ENCODE measurements at regions not wholly inside any gene's neighbourhood (a gene's known extent, or its start where the extent isn't known, plus 50 kb on each side); places are given as distances from the start of the nearest gene placed in this dataset.

GRCh38 chr14:77988970-77989369 is 181.2 kb upstream of the NRXN3 start (continued):
- TF ChIP-seq ZNF281 (CRISPR knock-in tag; IDR thresholded peaks at IDR 0.05; ENCODE audit: borderline replicate concordance) (no peak), ZNF446 (CRISPR knock-in tag; IDR thresholded peaks at IDR 0.05) (no peak), MLLT10 (CRISPR knock-in tag; IDR thresholded peaks at IDR 0.05) (no peak), HDAC2 (CRISPR knock-in tag; IDR thresholded peaks at IDR 0.05) (no peak)

- H3K27ac ChIP-seq (ENCODE audit: extremely low read length, insufficient read depth, low read length) = no peak overlapping the region
- in situ Hi-C loops (cut with HindIII; ENCODE audit: extremely low pct_ligation_motif_present, low pct_unique_long_range_greater_than_20kb) = loop anchor here (10.0 kb wide), 1 partner anchor 125 kb away; no protein-coding TSS in a partner anchor
- POLR2A ChIA-PET = no interaction called here
- DNase-seq (ENCODE audit: low spot score) = no peak
- H3K79me2 ChIP-seq (ENCODE audit: insufficient read depth, low read length) = no peaks in the 10 kb centered on the region
- TF ChIP-seq HNF1B (CRISPR knock-in tag; IDR thresholded peaks at IDR 0.05) (no peak), ATF4 (CRISPR knock-in tag; IDR thresholded peaks at IDR 0.05) (no peak), ZNF570 (CRISPR knock-in tag; IDR thresholded peaks at IDR 0.05; ENCODE audit: borderline replicate concordance) (no peak)
- H3K9me3 ChIP-seq (ENCODE audit: low read length) = no peaks in the 10 kb centered on the region
- H3K4me2 ChIP-seq (ENCODE audit: low read depth, low read length) = no peak overlapping the region
- no peak overlapping the region for H3K9ac ChIP-seq (ENCODE audit: insufficient read depth, low read depth, low read length)
- no peak for FAIRE-seq
- no TSS peak for BruUV-seq (replicated peaks)
- intact Hi-C loops (cut with micrococcal nuclease; ENCODE audit: unreplicated experiment) = no loop called here
- H3K4me3 ChIP-seq (replicated peaks in 1 of 3; ENCODE audit: insufficient read depth in 1 of 3, low read depth in 2 of 3, low read length in 3 of 3) = no peak overlapping the region
- no peaks in the 10 kb centered on the region for H3K4me1 ChIP-seq (ENCODE audit: insufficient read depth, low read length)
- H3K27me3 ChIP-seq (ENCODE audit: control insufficient read depth in 1 of 2, insufficient read depth in 2 of 2, low read length in 2 of 2) = peaks cover 1 to 4% of the 10 kb centered on the region in 2 experiments; a peak in 2 of 5 replicates
- 16% methylated on average over 16 of the region's 16 CpGs for whole genome bisulfite sequencing (ENCODE audit: low lambda C conversion rate)
- H3K36me3 ChIP-seq (replicated peaks in 1 of 2; ENCODE audit: control insufficient read depth in 1 of 2, insufficient read depth in 2 of 2, low read length in 2 of 2) = no peaks in the 10 kb centered on the region
- no peak for ATAC-seq
- CTCF ChIA-PET (ENCODE audit: low intra/inter-chr PET ratio, low total read pairs) = no interaction called here
- H2AFZ ChIP-seq (ENCODE audit: low read length) = no peak overlapping the region
- H4K20me1 ChIP-seq (ENCODE audit: insufficient read depth, low read length) = no peaks in the 10 kb centered on the region
These were observed 180.7 kb upstream of the NRXN3 start for GRCh38 chr14:77989441-77989991.

Data from HepG2 (cell line).